ENCODE measurements at regions not wholly inside any gene's neighbourhood (a gene's known extent, or its start where the extent isn't known, plus 50 kb on each side); places are given as distances from the start of the nearest gene placed in this dataset.

GRCh38 chr6:71619836-71620235 lies 266.5 kb upstream of the RIMS1 start:
- TF ChIP-seq CTCF (IDR thresholded peaks at IDR 0.05; ENCODE audit: low read depth, low read length, poor library complexity, severe bottlenecking): no peak
- no peak for TF ChIP-seq EZH2phosphoT487 (IDR thresholded peaks at IDR 0.05; ENCODE audit: borderline replicate concordance, low read length)

Data from DOHH2 (cell line).